NCI-H187 treated with DMSO at 0.1 percent for 48 hours (cell line): ENCODE measurements at regions not wholly inside any gene's neighbourhood (a gene's known extent, or its start where the extent isn't known, plus 50 kb on each side); places are given as distances from the start of the nearest gene placed in this dataset.
"Not testable (repeated sequence)": the region's sequence is repeated elsewhere in the genome, so short reads cannot be mapped to it uniquely, and the experiment has no call there.

Experiments used
- DNase-seq: peaks from one replicate; lab custom pipeline; 2025; lab: John Stamatoyannopoulos, UW

DNA sequence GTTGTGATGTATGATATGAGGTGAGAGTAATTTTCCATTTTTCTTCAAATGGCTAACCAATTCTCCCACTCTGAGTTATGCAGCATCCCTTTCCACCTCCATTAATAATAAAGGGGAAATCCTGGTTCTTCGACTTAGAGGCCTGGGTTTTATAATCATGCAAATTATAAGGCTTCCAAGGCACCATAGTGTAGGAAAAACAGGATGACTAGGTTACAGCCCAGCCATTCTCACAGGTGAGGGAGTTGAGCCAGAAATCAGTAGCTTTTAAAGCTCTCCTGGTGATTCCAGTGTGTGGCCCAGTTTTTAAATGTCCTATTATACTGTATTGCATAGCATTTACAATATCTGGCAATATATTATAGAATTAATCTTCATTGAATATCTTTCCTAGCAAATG is 203.1 kb downstream of the ARHGEF9 start:
- no peak for DNase-seq

DNA sequence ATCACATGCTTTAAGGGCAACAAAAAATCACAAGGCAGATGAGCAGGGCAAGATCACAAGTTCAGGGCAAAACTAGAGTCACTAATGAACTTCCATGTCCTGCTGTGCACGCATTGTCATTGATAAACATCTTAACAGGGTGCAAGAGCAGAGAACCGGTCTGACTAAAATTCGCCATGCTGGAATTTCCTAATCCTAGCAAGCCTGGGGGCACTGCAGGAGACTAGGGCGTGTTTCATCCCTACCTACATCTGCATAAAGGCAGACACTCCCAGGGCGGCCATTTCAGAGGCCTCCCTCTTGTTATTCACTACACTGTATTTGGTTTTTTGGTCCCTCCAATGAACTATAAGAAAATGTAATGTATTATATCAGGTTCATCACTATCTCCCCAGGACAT is 203.6 kb downstream of the ARHGEF9 start:
- no peak for DNase-seq

DNA sequence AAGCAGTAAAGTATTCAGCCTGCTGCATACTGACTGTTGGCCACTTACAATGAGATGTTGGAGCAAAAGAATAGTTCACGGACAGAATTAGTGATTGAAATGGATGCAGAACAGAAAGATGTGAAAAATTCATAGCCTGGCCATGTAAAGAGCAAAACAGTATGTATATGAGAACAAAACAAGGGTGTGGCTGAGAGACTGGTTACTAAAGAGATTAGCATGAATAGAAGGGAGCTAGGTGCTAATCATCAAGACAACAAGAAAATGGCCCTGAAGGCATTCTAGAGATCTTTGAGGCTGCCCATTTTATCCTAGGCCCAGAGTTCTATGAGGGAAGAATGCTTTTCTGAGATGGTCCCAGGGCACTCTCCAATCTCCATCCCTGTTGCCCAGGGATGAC is 208.5 kb downstream of the ARHGEF9 start:
- DNase-seq, result no peak

DNA sequence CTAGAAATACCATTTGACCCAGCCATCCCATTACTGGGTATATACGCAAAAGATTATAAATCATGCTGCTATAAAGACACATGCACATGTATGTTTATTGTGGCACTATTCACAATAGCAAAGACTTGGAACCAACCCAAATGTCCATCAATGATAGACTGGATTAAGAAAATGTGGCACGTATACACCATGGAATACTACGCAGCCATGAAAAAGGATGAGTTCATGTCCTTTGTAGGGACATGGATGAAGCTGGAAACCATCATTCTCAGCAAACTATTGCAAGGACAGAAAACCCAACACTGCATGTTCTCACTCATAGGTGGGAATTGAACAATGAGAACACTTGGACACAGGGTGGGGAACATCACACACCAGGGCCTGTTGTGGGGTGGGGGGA is 209.3 kb downstream of the ARHGEF9 start:
- not testable (repeated sequence) for DNase-seq

DNA sequence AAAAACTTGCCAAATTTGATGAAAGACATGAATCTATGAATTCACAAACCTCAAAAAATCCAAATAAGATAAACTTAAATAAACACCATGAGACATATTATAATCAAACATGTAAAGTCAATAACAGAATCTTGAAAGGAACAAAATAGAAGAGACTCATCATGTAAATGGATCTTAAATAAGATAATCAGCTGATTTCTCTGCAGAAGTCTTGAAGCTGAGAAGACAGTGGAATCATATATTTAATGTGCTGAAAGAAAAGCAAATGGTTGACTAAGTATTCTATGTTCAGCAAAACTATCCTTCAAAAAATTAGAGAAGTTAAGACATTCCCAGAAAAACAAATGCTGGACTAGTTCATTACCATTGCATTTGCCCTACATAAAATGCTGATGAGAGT is 215.7 kb upstream of the SPIN4 start:
- no peak for DNase-seq

DNA sequence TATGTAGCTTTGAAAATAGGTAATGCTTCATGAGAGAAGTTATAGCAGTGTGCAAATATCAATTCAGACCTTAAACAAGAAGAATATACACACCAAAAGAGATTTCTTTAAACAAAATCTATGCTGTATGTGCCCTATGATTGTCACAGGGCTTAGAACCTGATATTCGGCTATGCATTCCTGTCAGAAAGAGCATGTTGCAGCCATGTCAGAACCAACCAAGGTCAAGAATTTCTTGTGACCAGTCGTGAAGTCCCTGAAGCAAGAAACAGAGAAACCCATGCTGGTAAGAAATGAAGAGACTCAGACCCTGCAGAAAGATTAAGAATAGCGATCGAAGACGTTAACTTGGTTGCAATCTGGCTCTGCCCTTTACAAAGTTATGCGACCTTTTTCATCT is 210.3 kb upstream of the SPIN4 start:
- DNase-seq, result no peak

DNA sequence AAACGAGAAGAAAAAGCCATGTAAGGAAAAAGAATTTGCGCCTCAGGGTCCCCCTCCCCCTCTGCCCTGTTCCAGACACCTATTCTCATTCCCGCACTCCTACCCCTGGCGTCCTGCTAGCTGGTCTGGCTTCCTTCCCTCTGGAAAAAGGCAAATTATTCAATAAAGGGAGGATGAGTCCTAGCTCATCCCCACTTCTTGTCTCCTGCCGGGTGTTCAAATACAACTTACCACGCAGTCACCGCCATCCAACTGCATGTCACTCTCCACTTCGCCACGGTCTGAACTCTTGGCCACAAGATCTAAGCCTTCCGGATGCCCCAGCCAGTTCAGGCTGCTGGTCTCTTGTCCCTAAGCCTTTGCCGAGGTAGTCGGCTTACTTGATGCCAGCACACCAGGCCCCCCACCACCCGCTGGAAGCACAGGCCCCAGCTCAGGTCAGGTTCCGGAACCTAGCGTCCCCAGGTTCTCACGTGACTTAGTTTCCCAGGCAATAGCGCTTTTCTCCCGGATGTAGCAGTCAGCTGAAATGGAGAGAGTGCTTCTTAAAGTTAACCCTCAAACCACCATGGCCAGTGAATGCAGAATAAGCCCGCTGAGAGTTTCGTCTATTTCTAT is 209.6 kb upstream of the SPIN4 start:
- DNase-seq, result peak; percentile 0

DNA sequence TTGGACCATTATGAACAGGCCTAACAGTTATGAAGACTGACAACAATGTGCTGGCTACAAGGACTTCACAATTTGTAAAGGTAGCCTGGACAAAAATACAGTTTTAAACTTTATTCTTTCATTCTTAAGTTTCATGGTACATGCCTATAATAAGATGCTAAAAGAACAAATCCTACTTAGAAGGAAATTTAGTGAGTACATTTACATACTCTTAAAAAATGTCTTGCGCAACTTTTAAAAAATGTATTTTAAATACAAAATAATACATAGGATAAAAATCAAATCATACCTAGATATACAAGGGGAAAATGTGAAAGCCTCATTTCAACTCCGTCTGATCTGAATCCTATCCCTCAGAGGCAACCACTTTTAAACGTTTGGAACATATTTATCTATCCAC is 200.7 kb upstream of the SPIN4 start:
- DNase-seq, result no peak

DNA sequence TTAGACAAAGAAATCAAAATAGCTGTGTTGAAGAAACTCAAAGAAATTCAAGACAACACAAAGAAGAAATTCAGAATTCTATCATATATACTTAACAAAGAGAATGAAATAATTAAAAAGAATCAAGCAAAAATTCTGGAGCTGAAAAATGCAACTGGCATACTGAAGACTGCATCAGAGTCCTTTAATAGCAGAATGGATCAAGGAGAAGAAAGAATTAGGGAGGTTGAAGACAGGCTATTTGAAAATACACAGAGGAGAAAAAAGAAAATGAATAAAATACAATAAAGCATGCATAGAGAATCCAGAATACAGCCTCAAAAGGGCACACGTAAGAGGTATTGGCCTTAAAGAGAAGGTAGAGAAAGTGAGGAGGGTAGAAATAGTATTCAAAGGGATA is 179.5 kb upstream of the SPIN4 start:
- no peak for DNase-seq

DNA sequence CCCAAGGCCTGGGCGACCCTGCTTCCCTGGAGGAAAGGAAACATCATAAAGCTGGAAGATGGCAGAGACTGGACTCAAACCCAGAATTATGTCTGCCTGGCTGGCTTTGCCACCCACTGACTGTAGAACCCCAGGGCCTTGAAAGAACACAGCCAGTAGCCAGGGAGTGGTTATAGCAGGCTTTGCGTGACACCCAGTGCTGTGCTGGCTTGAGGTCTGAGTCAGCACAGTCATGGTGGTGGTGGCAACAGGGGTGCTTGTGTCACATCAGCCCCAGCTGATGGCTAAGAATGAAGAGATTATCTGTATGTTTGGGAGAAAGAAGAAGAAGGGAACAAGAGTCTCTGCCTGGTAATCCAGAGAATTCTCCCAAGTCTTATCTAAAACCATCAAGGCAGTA is 178.8 kb upstream of the SPIN4 start:
- DNase-seq, result no peak

DNA sequence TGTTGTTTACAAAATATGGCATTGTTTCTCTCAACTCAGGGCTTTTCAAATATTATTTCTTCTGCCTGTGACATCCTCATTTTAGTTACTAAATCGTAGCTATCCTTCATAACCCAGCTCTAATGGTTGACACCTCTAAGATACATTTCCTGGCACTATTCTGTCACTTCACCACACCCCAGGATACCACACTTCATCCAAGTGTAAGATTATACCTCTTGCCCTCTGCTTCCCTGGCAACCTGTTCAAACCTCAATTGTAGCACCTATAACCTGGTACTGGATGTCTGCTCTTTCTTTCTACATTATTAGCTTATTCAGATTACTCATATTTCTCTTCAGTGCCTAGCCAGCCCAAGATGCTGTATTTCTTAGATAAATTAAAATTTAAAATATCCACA is 175.7 kb upstream of the SPIN4 start:
- DNase-seq, result no peak

DNA sequence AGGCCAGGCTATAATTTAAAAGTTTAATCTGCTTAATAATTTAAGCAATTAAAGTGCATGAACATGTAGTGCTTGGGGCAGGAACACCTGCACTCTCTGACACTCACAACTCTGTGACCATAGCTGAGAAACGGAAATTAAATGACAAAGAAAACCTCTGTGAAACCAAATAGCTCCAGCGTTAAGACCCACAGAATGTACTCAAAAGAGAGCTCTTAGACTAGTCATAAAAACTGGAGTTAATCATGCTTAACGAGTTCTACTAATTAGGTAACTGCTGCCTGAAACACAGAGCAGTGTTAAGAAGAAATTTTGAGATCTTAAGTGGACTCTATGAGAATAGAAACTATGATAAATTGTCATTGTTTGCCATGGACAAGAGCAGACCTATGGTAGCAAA is 174.4 kb upstream of the SPIN4 start:
- DNase-seq, result no peak

DNA sequence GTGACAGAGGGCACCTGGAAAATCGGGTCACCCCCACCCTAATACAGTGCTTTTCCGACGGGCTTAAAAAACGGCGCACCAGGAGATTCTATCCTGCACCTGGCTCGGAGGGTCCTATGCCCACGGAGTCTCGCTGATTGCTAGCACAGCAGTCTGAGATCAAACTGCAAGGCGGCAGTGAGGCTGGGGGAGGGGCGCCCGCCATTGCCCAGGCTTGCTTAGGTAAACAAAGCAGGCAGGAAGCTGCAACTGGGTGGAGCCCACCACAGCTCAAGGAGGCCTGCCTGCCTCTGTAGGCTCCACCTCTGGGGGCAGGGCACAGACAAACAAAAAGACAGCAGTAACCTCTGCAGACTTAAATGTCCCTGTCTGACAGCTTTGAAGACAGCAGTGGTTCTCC is 168.2 kb upstream of the SPIN4 start:
- DNase-seq, result not testable (repeated sequence)

DNA sequence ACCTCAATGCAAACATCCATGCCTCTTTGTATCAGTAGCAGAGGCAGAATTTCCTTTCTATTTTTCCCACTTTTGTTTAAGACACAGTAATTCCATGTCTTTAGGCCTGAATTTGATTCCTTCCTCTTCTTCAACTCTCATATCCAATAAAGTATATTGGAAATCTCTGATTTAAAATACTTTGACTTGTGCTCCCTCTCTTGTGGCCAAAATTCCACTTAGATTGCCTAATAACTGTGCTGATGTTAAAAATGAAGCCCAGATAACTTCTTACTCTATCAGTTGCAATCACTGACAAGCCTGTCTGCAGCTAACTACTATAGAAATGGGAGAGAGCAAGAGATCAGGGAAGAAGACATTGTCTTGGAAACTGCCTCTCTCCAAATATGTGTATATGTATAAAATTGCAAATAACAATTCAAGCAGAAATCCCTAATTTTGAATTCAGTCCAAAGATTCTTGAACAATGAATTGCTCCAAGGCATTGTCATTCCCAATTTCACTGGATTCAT is 163.5 kb upstream of the SPIN4 start:
- DNase-seq, result no peak

DNA sequence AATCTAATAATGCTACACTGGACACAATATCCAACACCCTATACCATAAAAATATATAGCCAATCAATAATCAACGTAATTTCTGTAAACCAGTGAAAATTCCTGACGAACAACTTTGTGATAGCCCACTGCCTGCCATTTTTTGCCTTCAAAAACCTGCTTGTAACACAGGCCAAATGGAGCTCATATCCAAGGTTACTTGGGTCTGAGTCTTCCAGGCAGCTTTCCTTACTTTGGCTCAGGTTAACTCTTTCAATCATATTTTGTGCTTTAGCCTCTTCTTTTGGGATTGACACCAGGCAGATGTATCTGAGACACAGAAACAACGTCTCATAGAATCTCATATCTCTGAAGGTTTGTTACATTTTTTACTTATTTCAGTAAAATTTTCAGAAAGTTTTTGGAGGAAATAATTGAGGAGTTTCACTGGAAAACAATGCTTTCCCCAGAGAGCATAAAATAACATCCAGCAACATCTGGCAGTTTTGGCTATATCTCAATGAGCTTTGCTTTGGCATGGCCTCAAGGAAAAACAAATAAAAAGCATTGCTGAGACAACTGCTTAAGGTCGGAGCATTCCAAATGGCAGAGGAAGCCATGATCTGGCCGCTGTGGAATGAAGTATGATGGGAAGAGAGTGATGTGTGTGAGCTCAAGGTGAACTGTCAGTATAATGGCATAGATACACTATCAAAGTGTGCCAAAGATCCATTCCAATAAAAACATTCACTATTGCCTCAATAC is 162.9 kb upstream of the SPIN4 start:
- no peak for DNase-seq

DNA sequence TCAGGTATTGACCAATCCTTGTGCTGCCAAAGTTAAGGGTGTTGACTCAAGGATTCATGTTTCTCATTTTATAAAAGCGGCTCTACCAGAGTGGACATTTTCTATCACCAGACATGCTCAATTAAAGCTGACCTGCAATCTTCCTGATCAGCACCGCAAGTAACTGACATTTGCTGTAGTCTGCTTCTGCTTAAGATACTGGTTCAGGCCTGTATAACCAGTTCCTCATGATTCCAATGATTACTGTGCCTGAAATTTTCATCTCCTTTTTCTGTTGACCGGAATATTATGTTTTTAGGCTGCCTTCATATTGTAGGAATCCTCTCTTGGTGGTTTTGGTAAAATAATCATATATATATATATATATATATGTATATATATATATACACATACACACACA is 160.2 kb upstream of the SPIN4 start:
- DNase-seq, result no peak

DNA sequence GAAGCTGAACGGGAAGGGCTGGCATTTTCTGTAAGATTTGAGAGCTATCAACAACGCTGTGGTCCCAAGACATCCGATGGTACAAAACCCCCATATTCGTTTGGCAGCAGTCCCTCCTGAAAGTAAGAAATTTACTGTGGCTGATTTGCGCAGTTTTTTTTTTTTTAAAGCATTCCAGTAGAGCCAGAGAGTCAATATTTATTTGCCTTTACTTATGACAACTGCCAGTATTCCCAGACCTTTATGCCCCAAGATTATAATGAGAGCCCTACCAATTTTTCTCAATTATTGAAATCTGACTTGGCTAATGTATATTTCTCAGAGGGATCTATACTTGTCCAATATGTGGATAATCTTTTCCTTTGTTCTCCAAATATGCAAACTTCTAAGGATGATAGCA is 157.5 kb upstream of the SPIN4 start:
- no peak for DNase-seq

DNA sequence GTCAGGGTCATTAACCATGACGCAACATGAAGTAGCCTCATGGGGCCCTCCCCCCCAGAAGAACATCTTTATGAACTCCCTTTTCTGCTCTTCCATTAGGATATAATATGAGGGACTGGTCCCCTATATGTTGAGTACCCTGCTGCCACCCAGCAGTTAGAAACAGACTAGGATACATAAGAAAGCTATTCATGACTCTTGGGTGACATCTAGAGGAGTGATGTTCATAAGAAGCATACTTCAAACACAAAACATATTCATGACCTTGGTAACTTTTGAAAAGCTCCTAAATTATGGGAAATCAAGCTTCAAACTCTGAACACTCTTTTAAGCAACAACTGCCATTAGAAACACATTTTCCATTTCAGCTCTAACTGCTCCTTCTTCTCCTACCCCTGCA is 155.2 kb upstream of the SPIN4 start:
- no peak for DNase-seq

DNA sequence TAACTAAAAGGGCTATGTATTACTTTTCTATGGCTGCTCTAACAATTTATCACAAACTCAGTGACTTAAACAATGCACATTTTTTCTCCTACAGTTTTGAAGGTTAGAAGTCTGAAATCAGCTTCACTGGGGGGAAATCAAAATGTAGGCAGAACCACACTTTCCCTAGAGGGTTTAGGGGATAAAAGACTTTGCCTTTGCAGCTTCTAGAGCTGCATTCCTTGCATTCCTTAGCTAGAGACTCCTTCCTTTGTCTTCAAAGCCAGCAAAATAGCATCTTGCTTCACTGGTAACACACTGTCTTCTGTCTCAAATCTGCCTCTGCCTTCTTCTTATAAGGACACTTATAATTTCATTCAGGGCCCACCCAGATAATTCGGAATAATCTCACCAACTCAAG is 152.4 kb upstream of the SPIN4 start:
- no peak for DNase-seq

DNA sequence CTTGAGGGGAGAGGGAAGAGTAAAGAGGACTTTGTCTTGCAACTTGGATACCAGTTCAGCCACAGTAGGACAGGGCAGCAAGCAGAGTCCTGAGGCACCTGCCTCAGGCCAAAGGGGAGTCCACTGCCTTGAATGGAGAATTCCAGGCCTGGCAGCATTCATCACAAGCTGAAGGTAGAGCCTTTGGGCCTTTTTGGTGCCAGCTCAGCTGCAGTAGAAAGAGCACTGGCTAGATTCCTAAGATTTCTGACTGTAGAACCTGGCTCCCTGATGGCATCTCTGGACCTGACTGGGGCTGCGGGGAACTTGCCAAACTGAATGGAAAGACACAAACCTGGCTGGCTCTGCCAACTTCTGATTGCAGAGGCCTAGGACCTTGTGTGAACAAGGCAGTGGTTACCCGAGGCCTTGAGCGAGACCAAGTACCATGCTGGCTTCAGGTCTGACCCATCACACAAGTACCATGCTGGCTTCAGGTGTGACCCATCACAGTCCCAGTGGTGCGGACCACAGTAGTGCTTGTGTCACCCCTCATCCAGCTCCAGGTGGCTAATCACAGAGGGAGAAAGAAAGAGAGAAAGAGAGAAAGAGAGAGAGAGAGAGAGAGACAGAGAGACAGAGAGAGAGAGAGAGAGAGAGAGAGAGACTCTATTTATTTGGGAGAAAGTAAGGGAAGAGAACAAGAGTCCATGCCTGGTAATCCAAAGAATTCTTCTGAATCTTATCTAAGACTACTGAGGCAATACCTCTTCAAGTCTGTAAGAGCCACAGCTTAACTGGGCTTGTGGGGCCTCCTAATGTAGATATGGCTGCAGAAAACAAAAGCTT is 137.6 kb upstream of the SPIN4 start:
- DNase-seq, result no peak

DNA sequence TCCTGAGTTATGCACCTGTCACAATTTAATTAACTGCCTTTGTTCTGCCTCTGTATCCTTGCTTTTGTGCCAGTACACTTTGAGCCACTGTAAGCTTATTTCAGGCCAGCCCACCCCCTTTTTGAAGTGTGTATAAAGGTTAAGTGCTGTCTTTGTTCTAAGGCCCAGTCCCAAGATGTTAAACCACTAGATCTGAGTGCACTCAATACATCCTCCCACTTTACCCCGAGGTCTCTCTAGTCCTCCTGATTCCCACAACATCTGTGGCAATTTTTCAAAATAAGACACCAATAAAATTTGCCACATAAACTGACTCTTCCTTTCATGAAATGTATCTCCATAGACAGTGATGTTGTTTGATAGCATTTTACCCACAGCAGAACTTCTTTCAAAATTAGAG is 124.1 kb upstream of the SPIN4 start:
- DNase-seq, result no peak

DNA sequence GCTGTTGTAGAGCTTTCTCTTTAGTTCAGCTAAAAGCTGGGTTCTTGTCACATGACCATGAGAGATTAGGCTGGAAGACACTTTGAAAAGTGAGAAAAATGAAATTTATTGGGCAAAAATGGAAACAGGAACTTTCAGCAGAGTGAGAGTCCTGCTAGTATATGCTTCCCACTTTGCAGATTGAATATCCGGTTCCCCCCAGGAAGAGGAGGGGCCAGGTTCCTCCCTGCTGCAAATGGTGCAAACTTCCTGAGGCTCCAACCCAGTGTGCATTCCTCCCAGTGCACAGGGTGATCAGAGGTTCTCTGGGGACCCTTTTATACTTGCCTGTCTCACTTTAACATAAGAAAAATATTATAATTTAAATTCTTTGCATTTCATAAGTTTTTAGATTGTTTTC is 119.9 kb upstream of the SPIN4 start:
- DNase-seq, result no peak

DNA sequence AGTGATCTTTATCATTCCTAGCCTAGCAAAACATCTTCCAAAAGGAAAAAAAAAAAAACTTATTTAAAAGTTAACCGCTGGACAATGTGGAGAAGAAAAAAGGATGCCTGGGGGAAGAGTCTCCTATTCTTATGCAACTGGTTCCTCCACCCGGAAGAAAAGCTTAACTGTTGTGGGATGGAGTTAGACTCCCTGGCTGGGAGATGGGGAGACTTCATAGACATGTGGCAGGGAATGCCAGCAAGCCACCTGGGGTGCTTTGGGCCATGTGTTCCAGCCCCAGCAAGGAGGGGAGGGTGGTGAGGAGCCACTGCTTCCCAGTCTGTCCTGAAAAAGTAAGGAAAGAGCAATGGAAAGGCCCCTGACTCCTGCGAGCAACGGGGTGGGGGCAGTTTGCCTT is 119.4 kb upstream of the SPIN4 start:
- no peak for DNase-seq
